WERI-Rb-1 (cell line): ENCODE measurements at regions not wholly inside any gene's neighbourhood (a gene's known extent, or its start where the extent isn't known, plus 50 kb on each side); places are given as distances from the start of the nearest gene placed in this dataset.

Source experiments
- DNase-seq: peaks from one replicate; pipeline ENCODE4 v3.0.0-alpha.2; 2020
- H3K27ac ChIP-seq: fragments of 250-450 bp; sonication (Bioruptor Pico); 2 replicates; pipeline ENCODE4 v1.5.1; 2020; ENCODE audit warnings: mild to moderate bottlenecking, moderate library complexity
- H3K27me3 ChIP-seq: fragments of 250-450 bp; sonication (Bioruptor Pico); 2 replicates; pipeline ENCODE4 v1.5.1; 2021; ENCODE audit warnings: mild to moderate bottlenecking, low read depth, moderate library complexity; ENCODE audit not compliant: insufficient read depth, severe bottlenecking
- H3K36me3 ChIP-seq: fragments of 250-450 bp; sonication (Bioruptor Pico); 2 replicates; pipeline ENCODE4 v1.5.1; 2020; ENCODE audit warnings: mild to moderate bottlenecking, moderate library complexity
- H3K4me3 ChIP-seq: 2 replicates; pipeline ENCODE4 v1.5.1; 2011; ENCODE audit warnings: low read depth, mild to moderate bottlenecking, control low read depth, low read length
- H3K9me3 ChIP-seq: fragments of 250-450 bp; sonication (Bioruptor Pico); 2 replicates; pipeline ENCODE4 v1.5.1; 2021; ENCODE audit warnings: mild to moderate bottlenecking, moderate library complexity; ENCODE audit not compliant: severe bottlenecking
- CTCF ChIP-seq: IDR thresholded peaks from 2 replicates; pipeline ENCODE4 v1.5.1; 2011; ENCODE audit warnings: low read depth, mild to moderate bottlenecking, control low read depth, inconsistent platforms, low read length

- DNase-seq: no peak
- H3K27ac ChIP-seq: no peak overlapping the region
- H3K4me3 ChIP-seq: no peak overlapping the region
- no peaks in the 10 kb centered on the region for H3K9me3 ChIP-seq
- TF ChIP-seq CTCF: no peak
- no peaks in the 10 kb centered on the region for H3K36me3 ChIP-seq
- H3K27me3 ChIP-seq: no peaks in the 10 kb centered on the region
Measured at GRCh38 chr5:106097340-106097739, 1573.4 kb downstream of the EFNA5 start.

GRCh38 chr5:106094839-106095238 lies 1575.9 kb downstream of the EFNA5 start:
- H3K4me3 ChIP-seq: no peak overlapping the region
- no peaks in the 10 kb centered on the region for H3K27me3 ChIP-seq
- H3K36me3 ChIP-seq: no peaks in the 10 kb centered on the region
- H3K9me3 ChIP-seq: no peaks in the 10 kb centered on the region
- no peak for TF ChIP-seq CTCF
- DNase-seq: no peak
- H3K27ac ChIP-seq: no peak overlapping the region

GRCh38 chr5:106094204-106094607 lies 1576.5 kb downstream of the EFNA5 start:
- H3K27ac ChIP-seq: no peak overlapping the region
- no peak for TF ChIP-seq CTCF
- no peaks in the 10 kb centered on the region for H3K36me3 ChIP-seq
- H3K27me3 ChIP-seq: no peaks in the 10 kb centered on the region
- DNase-seq: no peak
- no peaks in the 10 kb centered on the region for H3K9me3 ChIP-seq
- no peak overlapping the region for H3K4me3 ChIP-seq

GRCh38 chr5:106093134-106093533 lies 1577.6 kb downstream of the EFNA5 start:
- TF ChIP-seq CTCF: no peak
- Histone ChIP-seq H3K36me3 (no peaks in the 10 kb centered on the region), H3K4me3 (no peak overlapping the region), H3K9me3 (no peaks in the 10 kb centered on the region), H3K27ac (no peak overlapping the region), H3K27me3 (no peaks in the 10 kb centered on the region)
- no peak for DNase-seq

GRCh38 chr5:106092455-106092854 lies 1578.3 kb downstream of the EFNA5 start:
- TF ChIP-seq CTCF: no peak
- no peak overlapping the region for H3K27ac ChIP-seq
- no peaks in the 10 kb centered on the region for H3K9me3 ChIP-seq
- no peak for DNase-seq
- no peak overlapping the region for H3K4me3 ChIP-seq
- no peaks in the 10 kb centered on the region for H3K27me3 ChIP-seq
- no peaks in the 10 kb centered on the region for H3K36me3 ChIP-seq

- Histone ChIP-seq H3K9me3 (no peaks in the 10 kb centered on the region), H3K4me3 (no peak overlapping the region), H3K36me3 (no peaks in the 10 kb centered on the region), H3K27ac (no peak overlapping the region), H3K27me3 (no peaks in the 10 kb centered on the region)
- no peak for TF ChIP-seq CTCF
- no peak for DNase-seq
Measured at GRCh38 chr5:106089073-106089472, 1581.7 kb downstream of the EFNA5 start.
